ENCODE measurements at regions not wholly inside any gene's neighbourhood (a gene's known extent, or its start where the extent isn't known, plus 50 kb on each side); places are given as distances from the start of the nearest gene placed in this dataset.

DNA sequence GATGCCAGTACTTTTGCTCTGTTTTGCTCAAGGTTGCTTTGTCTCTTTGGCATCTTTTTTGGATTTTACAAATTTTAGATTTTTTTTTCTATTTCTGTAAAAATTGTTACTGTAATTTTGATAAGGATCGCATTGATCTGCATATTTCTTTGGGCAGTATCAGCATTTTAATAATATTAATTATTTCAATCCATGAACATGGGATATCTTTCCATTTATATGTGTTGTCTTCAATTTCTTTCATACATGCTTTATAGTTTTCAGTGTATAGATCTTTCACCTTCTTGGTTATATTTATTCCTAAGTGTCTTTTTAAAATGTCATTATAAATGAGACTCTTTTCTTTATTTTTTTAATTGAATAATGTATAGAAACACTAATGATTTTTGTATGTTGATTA lies 301.6 kb upstream of the SEMA3D start:
- H3K36me3 ChIP-seq, result no peaks in the 10 kb centered on the region
- ATAC-seq, result no peak
- no peak for DNase-seq
- no peak overlapping the region for H3K27ac ChIP-seq
- H3K4me1 ChIP-seq, result no peaks in the 10 kb centered on the region
- no peaks in the 10 kb centered on the region for H3K27me3 ChIP-seq
- TF ChIP-seq, protein P1, sequence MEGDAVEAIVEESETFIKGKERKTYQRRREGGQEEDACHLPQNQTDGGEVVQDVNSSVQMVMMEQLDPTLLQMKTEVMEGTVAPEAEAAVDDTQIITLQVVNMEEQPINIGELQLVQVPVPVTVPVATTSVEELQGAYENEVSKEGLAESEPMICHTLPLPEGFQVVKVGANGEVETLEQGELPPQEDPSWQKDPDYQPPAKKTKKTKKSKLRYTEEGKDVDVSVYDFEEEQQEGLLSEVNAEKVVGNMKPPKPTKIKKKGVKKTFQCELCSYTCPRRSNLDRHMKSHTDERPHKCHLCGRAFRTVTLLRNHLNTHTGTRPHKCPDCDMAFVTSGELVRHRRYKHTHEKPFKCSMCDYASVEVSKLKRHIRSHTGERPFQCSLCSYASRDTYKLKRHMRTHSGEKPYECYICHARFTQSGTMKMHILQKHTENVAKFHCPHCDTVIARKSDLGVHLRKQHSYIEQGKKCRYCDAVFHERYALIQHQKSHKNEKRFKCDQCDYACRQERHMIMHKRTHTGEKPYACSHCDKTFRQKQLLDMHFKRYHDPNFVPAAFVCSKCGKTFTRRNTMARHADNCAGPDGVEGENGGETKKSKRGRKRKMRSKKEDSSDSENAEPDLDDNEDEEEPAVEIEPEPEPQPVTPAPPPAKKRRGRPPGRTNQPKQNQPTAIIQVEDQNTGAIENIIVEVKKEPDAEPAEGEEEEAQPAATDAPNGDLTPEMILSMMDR (IDR thresholded peaks at IDR 0.05), result no peak
- no peak overlapping the region for H3K4me3 ChIP-seq
- H3K9me3 ChIP-seq, result no peaks in the 10 kb centered on the region
- intact Hi-C loops (cut with DNase I), result no loop called here

DNA sequence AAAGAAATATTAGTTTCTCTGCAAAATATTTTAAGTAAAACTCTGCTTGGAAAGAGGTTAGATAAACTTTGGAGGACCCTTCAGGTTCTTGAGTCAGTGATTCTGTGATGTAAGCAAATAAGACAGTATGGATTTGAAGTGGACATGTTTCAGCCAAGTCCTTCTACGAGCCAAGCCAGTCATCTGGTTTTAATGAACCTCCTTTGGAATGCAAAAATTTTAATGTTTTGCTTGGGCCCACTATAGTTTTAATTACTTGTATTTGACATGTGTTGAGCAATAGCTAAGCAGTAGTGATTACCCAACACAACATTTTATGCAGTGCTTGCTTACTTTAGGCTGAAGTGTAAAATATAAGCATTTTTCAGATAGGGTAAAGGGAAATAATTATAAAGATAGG lies 296.3 kb upstream of the SEMA3D start:
- peaks cover 3% of the 10 kb centered on the region for H3K4me1 ChIP-seq
- no peaks in the 10 kb centered on the region for H3K9me3 ChIP-seq
- TF ChIP-seq, protein P1 (IDR thresholded peaks at IDR 0.05), result no peak
- no peak overlapping the region for H3K27ac ChIP-seq
- H3K36me3 ChIP-seq, result no peaks in the 10 kb centered on the region
- H3K27me3 ChIP-seq, result no peaks in the 10 kb centered on the region
- H3K4me3 ChIP-seq, result no peak overlapping the region
- no peak for DNase-seq
- intact Hi-C loops (cut with DNase I), result no loop called here
- ATAC-seq, result no peak

DNA sequence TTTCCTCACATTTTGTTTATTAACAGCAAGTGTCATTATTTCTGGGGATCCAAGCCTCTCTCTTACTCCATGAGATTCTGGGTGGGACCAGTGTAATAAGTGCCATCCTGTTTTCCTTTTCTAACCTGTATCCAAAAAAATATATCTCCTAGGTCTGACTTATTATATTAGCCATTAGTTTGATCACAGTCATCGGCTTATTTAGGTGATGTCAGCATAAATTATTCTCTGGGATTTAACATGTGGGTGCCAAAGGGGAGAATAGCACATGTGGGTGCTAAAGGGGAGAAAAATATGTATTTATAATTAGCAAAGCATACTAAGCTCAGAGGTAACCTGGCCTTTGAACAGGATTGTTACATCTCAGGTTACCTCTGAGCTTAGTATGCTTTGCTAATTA lies 293.8 kb upstream of the SEMA3D start:
- Histone ChIP-seq H3K27me3 (no peaks in the 10 kb centered on the region), H3K36me3 (no peaks in the 10 kb centered on the region), H3K27ac (no peak overlapping the region), H3K9me3 (no peaks in the 10 kb centered on the region), H3K4me1 (peaks cover 3% of the 10 kb centered on the region), H3K4me3 (no peak overlapping the region)
- DNase-seq (no peak), ATAC-seq (no peak)
- intact Hi-C loops (cut with DNase I), result no loop called here
- TF ChIP-seq, protein P1 (IDR thresholded peaks at IDR 0.05), result no peak

DNA sequence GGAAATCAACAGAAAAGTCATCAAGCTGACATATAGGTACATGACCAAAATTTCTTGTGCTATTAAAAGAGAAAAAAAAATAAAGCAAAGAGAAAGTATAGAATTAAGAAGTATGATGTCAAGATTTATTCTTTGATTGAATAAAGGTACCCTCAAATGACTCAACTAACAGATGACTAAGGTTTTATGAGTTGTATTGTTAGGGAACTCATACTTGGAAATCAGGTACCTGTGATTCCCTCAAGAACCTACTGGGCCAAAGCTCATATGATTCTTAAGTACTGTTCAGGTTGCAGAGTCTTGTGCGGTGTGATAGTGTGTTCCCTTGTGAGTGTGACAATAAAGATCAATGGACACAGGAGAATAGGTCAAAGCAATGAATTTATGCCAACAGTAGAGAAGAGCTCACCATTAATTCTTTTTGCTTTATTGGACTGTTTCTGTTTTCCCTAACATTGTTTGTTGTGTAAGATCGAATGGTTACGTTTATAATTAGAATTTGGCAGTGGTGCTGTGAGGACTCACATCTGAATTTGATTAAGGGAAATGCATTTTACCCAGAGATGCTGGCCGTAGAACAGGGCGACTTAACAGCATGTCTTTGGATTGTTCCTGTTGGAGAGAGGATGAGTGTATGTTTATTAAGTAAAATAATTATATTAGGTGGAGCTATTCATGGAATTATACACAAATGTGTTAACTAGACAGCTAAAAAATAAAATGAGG lies 293.2 kb upstream of the SEMA3D start:
- H3K4me3 ChIP-seq, result no peak overlapping the region
- H3K27me3 ChIP-seq, result no peaks in the 10 kb centered on the region
- DNase-seq (no peak), ATAC-seq (no peak)
- H3K36me3 ChIP-seq, result no peaks in the 10 kb centered on the region
- H3K9me3 ChIP-seq, result no peaks in the 10 kb centered on the region
- H3K27ac ChIP-seq, result no peak overlapping the region
- TF ChIP-seq, protein P1 (IDR thresholded peaks at IDR 0.05), result no peak
- peaks cover 3% of the 10 kb centered on the region for H3K4me1 ChIP-seq
- intact Hi-C loops (cut with DNase I), result no loop called here

DNA sequence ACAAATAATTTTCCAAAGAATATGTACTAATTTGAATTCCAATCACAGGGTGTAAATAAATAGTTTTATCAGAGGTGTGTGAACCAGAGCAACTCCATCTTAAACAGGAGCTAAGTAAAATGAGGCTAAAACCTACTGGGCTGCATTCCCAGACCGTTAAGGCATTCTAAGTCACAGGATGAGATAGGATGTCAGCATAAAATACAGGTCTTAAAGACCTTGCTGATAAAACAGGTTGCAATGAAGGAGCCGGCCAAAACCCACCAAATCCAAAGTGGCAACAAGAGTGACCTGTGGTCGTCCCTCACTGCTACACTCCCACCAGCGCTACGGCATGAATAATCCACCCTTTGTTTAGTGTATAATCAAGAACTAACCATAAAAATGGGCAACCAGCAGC lies 291.7 kb upstream of the SEMA3D start:
- H3K27me3 ChIP-seq, result no peaks in the 10 kb centered on the region
- ATAC-seq, result no peak
- H3K4me1 ChIP-seq, result peaks cover 3% of the 10 kb centered on the region
- intact Hi-C loops (cut with DNase I), result no loop called here
- H3K4me3 ChIP-seq, result no peak overlapping the region
- no peaks in the 10 kb centered on the region for H3K36me3 ChIP-seq
- H3K9me3 ChIP-seq, result no peaks in the 10 kb centered on the region
- H3K27ac ChIP-seq, result no peak overlapping the region
- TF ChIP-seq, protein P1 (IDR thresholded peaks at IDR 0.05), result no peak
- no peak for DNase-seq

DNA sequence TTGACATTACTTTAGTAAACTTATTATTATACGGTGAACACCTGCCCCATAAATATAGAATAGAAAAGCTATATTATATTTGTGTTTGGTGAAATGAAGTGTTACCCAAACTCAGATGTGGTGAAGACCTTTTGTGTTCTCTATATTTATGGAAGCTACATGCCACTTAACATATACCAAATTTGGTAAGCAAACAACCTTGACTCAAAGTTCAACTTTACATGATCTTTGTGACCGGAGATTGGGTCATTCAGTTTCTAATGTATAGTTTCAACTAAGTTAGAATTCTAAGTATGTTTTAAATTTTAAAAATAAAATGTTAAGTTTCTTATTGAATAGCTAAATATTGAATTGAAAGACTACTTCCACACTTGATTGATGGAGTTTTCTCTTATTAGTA lies 288.6 kb upstream of the SEMA3D start:
- TF ChIP-seq, protein P1 (IDR thresholded peaks at IDR 0.05), result no peak
- Histone ChIP-seq H3K4me3 (no peak overlapping the region), H3K9me3 (no peaks in the 10 kb centered on the region), H3K36me3 (no peaks in the 10 kb centered on the region), H3K27me3 (no peaks in the 10 kb centered on the region), H3K4me1 (no peaks in the 10 kb centered on the region), H3K27ac (no peak overlapping the region)
- ATAC-seq, result no peak
- intact Hi-C loops (cut with DNase I), result no loop called here
- DNase-seq, result no peak

All from upper lobe of right lung (tissue), 1 donor.